ENCODE measurements at regions not wholly inside any gene's neighbourhood (a gene's known extent, or its start where the extent isn't known, plus 50 kb on each side); places are given as distances from the start of the nearest gene placed in this dataset.

DNA sequence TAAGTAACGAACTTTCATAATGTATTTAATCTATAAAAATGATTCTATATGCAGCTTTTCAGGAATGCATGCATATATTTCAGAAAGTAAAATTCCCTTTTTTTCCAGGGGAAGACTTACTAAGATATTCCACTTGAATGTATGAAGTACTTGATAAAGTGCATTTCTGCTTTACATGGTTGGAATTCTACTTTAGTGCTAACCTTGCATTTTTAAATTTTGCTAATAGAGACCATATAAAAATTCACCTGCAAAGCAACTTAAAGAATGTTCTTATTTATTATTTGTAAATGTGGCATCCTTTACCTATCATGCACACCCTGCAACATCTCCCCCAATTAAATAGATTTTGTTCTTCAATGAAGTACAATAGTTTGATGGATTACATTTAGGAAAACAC lies 392.8 kb downstream of the KCNJ2 start:
- BruUV-seq (replicated peaks): no TSS peak
- H3K79me2 ChIP-seq (ENCODE audit: low read length): no peaks in the 10 kb centered on the region
- no peaks in the 10 kb centered on the region for H3F3A ChIP-seq (ENCODE audit: low read length, unreplicated experiment)
- ChIA-PET CTCF (no interaction called here), POLR2A (ENCODE audit: unreplicated experiment) (no interaction called here)
- H3K4me1 ChIP-seq (ENCODE audit: insufficient read depth, low read length): no peaks in the 10 kb centered on the region
- no peaks in the 10 kb centered on the region for H3K9me2 ChIP-seq (replicated peaks; ENCODE audit: low read length)
- ATAC-seq: no peak
- no peak for DNase-seq
- no peaks in the 10 kb centered on the region for H3K9me3 ChIP-seq (ENCODE audit: low read length)
- H3K27ac ChIP-seq (ENCODE audit: low read length): no peak overlapping the region
- H3K36me3 ChIP-seq (ENCODE audit: low read depth, low read length): no peaks in the 10 kb centered on the region
- H4K20me1 ChIP-seq (ENCODE audit: low read length): no peaks in the 10 kb centered on the region
- H3K27me3 ChIP-seq (ENCODE audit: low read length): no peaks in the 10 kb centered on the region
- intact Hi-C loops (cut with micrococcal nuclease): no loop called here
- no peak overlapping the region for H3K4me3 ChIP-seq (ENCODE audit: low read length)
- no peak overlapping the region for H3K9ac ChIP-seq (ENCODE audit: low read length)
- TF ChIP-seq EZH2phosphoT487 (IDR thresholded peaks at IDR 0.05; ENCODE audit: borderline replicate concordance, low read length) (no peak), EZH2 (IDR thresholded peaks at IDR 0.05; ENCODE audit: low read length, unreplicated experiment) (no peak), CTCF (conservative IDR thresholded peaks at IDR 0.05; ENCODE audit: low read depth, low read length) (no peak)
- no peak overlapping the region for H2AFZ ChIP-seq (ENCODE audit: low read length)
- no peak overlapping the region for H3K4me2 ChIP-seq (ENCODE audit: low read length)

DNA sequence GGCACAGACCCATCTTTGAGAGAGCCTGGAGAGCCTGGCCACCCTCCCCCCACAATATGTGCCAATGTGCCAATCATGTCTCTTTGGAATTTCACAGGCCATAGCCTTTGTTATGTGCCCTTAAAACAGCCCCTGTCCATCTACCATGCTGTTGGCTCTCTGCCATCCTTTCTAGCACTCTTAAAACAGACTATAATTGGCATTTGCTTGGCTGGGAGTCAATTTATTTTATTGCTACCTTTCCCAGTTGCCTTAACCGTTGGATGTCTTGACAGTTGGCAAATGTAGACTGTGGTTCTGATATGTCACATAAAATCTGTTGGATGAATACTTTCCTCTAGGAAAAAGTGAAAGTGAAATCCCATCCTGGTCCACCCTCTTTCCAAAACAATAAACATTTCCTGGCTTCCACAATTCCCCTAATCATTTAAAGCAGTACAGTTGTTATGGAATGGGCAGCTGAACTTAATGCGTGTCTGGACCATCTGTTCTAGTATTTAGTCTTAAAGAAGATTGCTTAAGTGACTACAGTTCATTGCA lies 394.0 kb downstream of the KCNJ2 start:
- Histone ChIP-seq H3F3A (ENCODE audit: low read length, unreplicated experiment) (no peaks in the 10 kb centered on the region), H3K36me3 (ENCODE audit: low read depth, low read length) (no peaks in the 10 kb centered on the region), H4K20me1 (ENCODE audit: low read length) (no peaks in the 10 kb centered on the region), H3K9me3 (ENCODE audit: low read length) (no peaks in the 10 kb centered on the region), H2AFZ (ENCODE audit: low read length) (no peak overlapping the region), H3K4me2 (ENCODE audit: low read length) (no peak overlapping the region), H3K4me3 (ENCODE audit: low read length) (no peak overlapping the region), H3K9ac (ENCODE audit: low read length) (no peak overlapping the region), H3K4me1 (ENCODE audit: insufficient read depth, low read length) (no peaks in the 10 kb centered on the region), H3K9me2 (replicated peaks; ENCODE audit: low read length) (no peaks in the 10 kb centered on the region), H3K79me2 (ENCODE audit: low read length) (no peaks in the 10 kb centered on the region), H3K27ac (ENCODE audit: low read length) (no peak overlapping the region), H3K27me3 (ENCODE audit: low read length) (no peaks in the 10 kb centered on the region)
- intact Hi-C loops (cut with micrococcal nuclease): no loop called here
- DNase-seq (no peak), ATAC-seq (no peak)
- ChIA-PET POLR2A (ENCODE audit: unreplicated experiment) (no interaction called here), CTCF (no interaction called here)
- TF ChIP-seq CTCF (conservative IDR thresholded peaks at IDR 0.05; ENCODE audit: low read depth, low read length) (no peak), EZH2phosphoT487 (IDR thresholded peaks at IDR 0.05; ENCODE audit: borderline replicate concordance, low read length) (no peak), EZH2 (IDR thresholded peaks at IDR 0.05; ENCODE audit: low read length, unreplicated experiment) (no peak)
- BruUV-seq (replicated peaks): no TSS peak

- Histone ChIP-seq H3K9ac (ENCODE audit: low read length) (no peak overlapping the region), H3K36me3 (ENCODE audit: low read depth, low read length) (no peaks in the 10 kb centered on the region), H3K79me2 (ENCODE audit: low read length) (no peaks in the 10 kb centered on the region), H3K4me1 (ENCODE audit: insufficient read depth, low read length) (no peaks in the 10 kb centered on the region), H4K20me1 (ENCODE audit: low read length) (no peaks in the 10 kb centered on the region), H3K4me3 (ENCODE audit: low read length) (no peak overlapping the region), H3K9me3 (ENCODE audit: low read length) (no peaks in the 10 kb centered on the region), H3F3A (ENCODE audit: low read length, unreplicated experiment) (no peaks in the 10 kb centered on the region), H3K27me3 (ENCODE audit: low read length) (no peaks in the 10 kb centered on the region), H3K9me2 (replicated peaks; ENCODE audit: low read length) (no peaks in the 10 kb centered on the region), H3K4me2 (ENCODE audit: low read length) (no peak overlapping the region), H3K27ac (ENCODE audit: low read length) (no peak overlapping the region), H2AFZ (ENCODE audit: low read length) (no peak overlapping the region)
- DNase-seq: no peak
- TF ChIP-seq CTCF (conservative IDR thresholded peaks at IDR 0.05; ENCODE audit: low read depth, low read length) (no peak), EZH2 (IDR thresholded peaks at IDR 0.05; ENCODE audit: low read length, unreplicated experiment) (no peak), EZH2phosphoT487 (IDR thresholded peaks at IDR 0.05; ENCODE audit: borderline replicate concordance, low read length) (no peak)
- CTCF ChIA-PET: no interaction called here
- BruUV-seq (replicated peaks): no TSS peak
- ATAC-seq: 0 out of 2 replicates have a peak, but pooled peaks have one; percentile 22
- POLR2A ChIA-PET (ENCODE audit: unreplicated experiment): no interaction called here
- intact Hi-C loops (cut with micrococcal nuclease): no loop called here
Observed at GRCh38 chr17:70564006-70564620, 394.8 kb downstream of the KCNJ2 start.
